Prostate gland (tissue), 2 donors: ENCODE measurements at regions not wholly inside any gene's neighbourhood (a gene's known extent, or its start where the extent isn't known, plus 50 kb on each side); places are given as distances from the start of the nearest gene placed in this dataset.

Experiments
- DNase-seq: peaks from one replicate; pipeline ENCODE4 v3.0.0-alpha.2; 2019; ENCODE audit warnings: low spot score
- H3K27ac ChIP-seq, 2 donors: fragments of 200-600 bp; sonication (generic); 2 replicates each; pipeline ENCODE4 v1.5.1; 2017 to 2019
- H3K27me3 ChIP-seq: fragments of 200-600 bp; sonication (generic); replicated peaks from 2 replicates; pipeline ENCODE4 v1.5.1; 2019; ENCODE audit not compliant: insufficient read depth
- H3K36me3 ChIP-seq, 2 donors: fragments of 200-600 bp; sonication (generic); 1 replicate in 1 of 2; 2 replicates in 1 of 2; pipeline versions ENCODE4 v1.5.1 to v1.8.1; 2017 to 2019
- H3K4me1 ChIP-seq: fragments of 200-600 bp; sonication (generic); replicated peaks from 2 replicates; pipeline ENCODE4 v1.5.1; 2019
- H3K4me3 ChIP-seq, 2 donors: fragments of 200-600 bp; sonication (generic); 2 replicates each; pipeline ENCODE4 v1.5.1; 2017 to 2019
- H3K9me3 ChIP-seq: fragments of 200-600 bp; sonication (generic); 2 replicates; pipeline ENCODE4 v1.5.1; 2017
- CTCF ChIP-seq, 4 experiments: fragments of 200-600 bp in 2 of 4; fragments of 450-650 bp in 2 of 4; sonication (generic) in 2 of 4; IDR thresholded peaks; 1 replicate in 3 of 4; 2 replicates in 1 of 4; pipeline ENCODE4 v1.5.1; 2016 to 2019; ENCODE audit warnings: antibody characterized with exemption in 4 of 4, mild to moderate bottlenecking in 2 of 4, moderate library complexity in 2 of 4
- POLR2A ChIP-seq: fragments of 450-650 bp; IDR thresholded peaks from one replicate; pipeline ENCODE4 v1.6.1; 2016; ENCODE audit warnings: antibody characterized with exemption, mild to moderate bottlenecking
- POLR2AphosphoS5 ChIP-seq: sonication (generic); formaldehyde crosslinking; IDR thresholded peaks from one replicate; pipeline ENCODE4 v1.6.1; 2017; ENCODE audit warnings: antibody characterized with exemption
- WGBS: methylation state at CpG from one replicate; pipeline ENCODE4 v1.1.5; 2018; 5-methylcytosine and 5-hydroxymethylcytosine counted together
- intact Hi-C: fragments of 100-400 bp; cut with DNase I; formaldehyde crosslinking; loops from one replicate; pipeline ENCODE4 v1.14.2; 2022

DNA sequence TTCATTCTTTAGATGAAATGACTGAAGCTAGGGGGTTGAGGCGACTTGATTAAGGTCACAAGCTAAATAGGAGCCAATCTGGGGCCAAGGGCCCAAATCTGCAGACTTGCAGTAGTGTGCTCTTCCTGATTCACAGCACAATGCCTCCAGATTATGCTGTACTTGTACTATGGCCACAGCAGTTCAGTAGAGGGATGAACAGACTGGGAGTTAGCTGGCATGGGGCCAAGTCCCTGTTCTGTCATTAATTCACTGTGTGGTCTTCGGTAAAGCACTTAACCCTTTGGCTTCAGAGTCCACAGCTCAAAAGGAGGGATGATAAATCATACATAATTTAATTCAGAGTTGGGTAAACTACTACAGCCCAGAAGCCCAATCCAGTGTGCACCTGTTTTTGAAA, 196.8 kb downstream of the XPNPEP1 start:
- intact Hi-C loops = no loop called here
- Histone ChIP-seq H3K4me1 (no peaks in the 10 kb centered on the region), H3K27ac (no peak overlapping the region), H3K36me3 (no peaks in the 10 kb centered on the region), H3K9me3 (no peaks in the 10 kb centered on the region), H3K27me3 (no peaks in the 10 kb centered on the region), H3K4me3 (no peak overlapping the region)
- no peak for DNase-seq
- no peak for TF ChIP-seq POLR2AphosphoS5
- TF ChIP-seq POLR2A = no peak
- no peak for TF ChIP-seq CTCF (IDR thresholded peaks at IDR 0.05)
- 49% methylated on average over 2 of the region's 2 CpGs for WGBS

DNA sequence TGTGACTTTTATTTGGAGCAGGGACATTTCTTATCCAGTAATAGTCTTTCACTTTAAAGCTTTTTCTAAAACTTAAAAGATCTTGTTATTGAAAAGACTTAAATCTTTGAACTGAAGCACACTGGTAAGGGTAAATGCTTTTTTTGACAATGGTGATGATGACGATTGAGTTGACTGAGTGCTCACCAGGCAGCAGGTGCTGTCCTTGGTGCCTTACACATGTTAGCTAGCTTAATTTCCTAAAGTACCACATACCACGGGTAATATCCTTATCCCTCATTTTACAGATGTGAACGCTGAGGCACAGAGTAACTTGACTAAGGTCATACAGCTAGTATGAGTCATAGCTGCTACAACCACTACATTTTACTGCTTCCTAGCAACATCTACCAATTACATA, 200.0 kb downstream of the XPNPEP1 start:
- no peaks in the 10 kb centered on the region for H3K4me1 ChIP-seq

GRCh38 chr10:109721453-109722064, 201.8 kb downstream of the XPNPEP1 start:
- intact Hi-C loops = no loop called here
- Histone ChIP-seq H3K9me3 (no peaks in the 10 kb centered on the region), H3K27ac (no peak overlapping the region), H3K4me3 (no peak overlapping the region), H3K36me3 (no peaks in the 10 kb centered on the region), H3K27me3 (no peaks in the 10 kb centered on the region), H3K4me1 (no peaks in the 10 kb centered on the region)
- WGBS = 82% methylated on average over 3 of the region's 3 CpGs
- DNase-seq = no peak
- TF ChIP-seq CTCF (IDR thresholded peaks at IDR 0.05) (no peak), POLR2A (no peak)

More for the DNA sequence above, 200.0 kb downstream of the XPNPEP1 start:
- Histone ChIP-seq H3K27ac (no peak overlapping the region), H3K27me3 (no peaks in the 10 kb centered on the region), H3K9me3 (no peaks in the 10 kb centered on the region), H3K4me3 (no peak overlapping the region), H3K36me3 (no peaks in the 10 kb centered on the region)
- intact Hi-C loops = no loop called here
- TF ChIP-seq POLR2AphosphoS5 (no peak), CTCF (IDR thresholded peaks at IDR 0.05) (no peak), POLR2A (no peak)
- 56% methylated on average over 3 of the region's 3 CpGs for WGBS
- DNase-seq = no peak

DNA sequence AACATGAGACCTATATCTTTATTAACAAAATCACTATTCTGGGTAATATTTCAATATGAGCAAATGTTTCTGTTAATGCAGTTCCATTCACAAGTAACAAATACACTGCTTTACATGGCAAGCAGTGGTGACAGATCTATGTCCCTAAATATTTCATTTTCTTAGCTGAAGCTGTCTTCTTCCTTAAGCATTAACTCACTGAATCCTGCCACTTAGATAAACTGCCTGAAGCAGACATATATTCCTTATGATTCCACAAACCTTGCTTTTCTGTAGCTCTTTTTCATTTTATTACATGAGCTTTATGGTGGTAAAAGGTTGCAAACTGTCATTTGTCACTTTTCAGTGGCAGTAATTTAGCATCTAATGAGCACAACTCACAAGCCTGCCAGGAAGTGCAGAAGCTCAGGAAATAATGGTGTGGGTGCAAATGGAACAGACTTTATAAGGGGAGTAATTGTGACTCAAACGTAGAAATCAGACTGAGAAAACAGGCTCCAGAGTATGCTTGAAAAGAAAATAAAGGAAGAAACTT, 217.2 kb downstream of the XPNPEP1 start:
- Histone ChIP-seq H3K9me3 (no peaks in the 10 kb centered on the region), H3K36me3 (no peaks in the 10 kb centered on the region), H3K27me3 (no peaks in the 10 kb centered on the region), H3K27ac (no peak overlapping the region), H3K4me3 (no peak overlapping the region), H3K4me1 (no peaks in the 10 kb centered on the region)
- TF ChIP-seq POLR2AphosphoS5 (no peak), POLR2A (no peak), CTCF (IDR thresholded peaks at IDR 0.05) (no peak)
- intact Hi-C loops = no loop called here
- no peak for DNase-seq
- WGBS = 38% methylated on average over 1 of the region's 1 CpG

DNA sequence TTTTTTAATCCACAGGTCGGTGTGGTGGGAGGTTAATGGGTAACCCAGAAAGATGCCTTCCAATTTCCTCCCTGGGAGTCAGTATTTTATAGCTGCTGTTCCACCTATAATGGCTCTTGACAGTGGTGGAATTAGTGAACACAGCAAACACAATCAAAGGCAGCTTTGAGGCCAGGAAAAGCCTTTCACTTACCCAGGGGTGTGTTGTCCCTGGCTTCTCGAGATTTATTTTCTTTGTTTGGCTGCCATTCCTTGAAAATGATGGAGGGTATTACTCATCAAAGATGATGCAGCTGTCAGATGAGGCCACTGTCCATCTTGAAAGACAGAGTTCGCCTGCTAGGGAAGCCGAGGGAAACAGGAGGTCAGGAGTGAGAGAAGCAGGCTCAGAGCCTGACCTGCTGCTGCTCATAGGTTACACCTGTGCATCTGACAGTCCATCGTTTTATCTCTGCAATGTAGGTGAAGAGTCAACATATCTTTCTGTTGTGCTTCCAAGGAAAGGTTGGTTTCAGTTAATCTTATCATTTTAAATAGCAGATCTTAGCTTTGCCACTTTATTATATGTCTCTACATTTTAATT, 221.6 kb downstream of the XPNPEP1 start:
- intact Hi-C loops = no loop called here
- WGBS = 40% methylated on average over 5 of the region's 5 CpGs
- TF ChIP-seq CTCF (IDR thresholded peaks at IDR 0.05) = no peak
- TF ChIP-seq POLR2A = no peak
- no peak for TF ChIP-seq POLR2AphosphoS5
- DNase-seq = no peak
- Histone ChIP-seq H3K4me1 (no peaks in the 10 kb centered on the region), H3K4me3 (no peak overlapping the region), H3K9me3 (no peaks in the 10 kb centered on the region), H3K36me3 (no peaks in the 10 kb centered on the region), H3K27me3 (no peaks in the 10 kb centered on the region), H3K27ac (no peak overlapping the region)
